Astrocyte (in vitro differentiated cells and primary cell): ENCODE measurements at regions not wholly inside any gene's neighbourhood (a gene's known extent, or its start where the extent isn't known, plus 50 kb on each side); places are given as distances from the start of the nearest gene placed in this dataset.
"Not testable (repeated sequence)": the region's sequence is repeated elsewhere in the genome, so short reads cannot be mapped to it uniquely, and the experiment has no call there.

ENCODE experiments used
- DNase-seq: peaks from one replicate; pipeline ENCODE4 v3.0.0-alpha.2; 2010; ENCODE audit warnings: low read depth
- FAIRE-seq: peaks from 2 replicates; lab custom pipeline; 2011; peaks lifted over from hg19 to GRCh38; lab: Jason Lieb, UNC
- H2AFZ ChIP-seq: 2 replicates; pipeline ENCODE4 v1.6.0; 2012; ENCODE audit warnings: low read depth, low read length, inconsistent platforms
- H3K27ac ChIP-seq: 2 replicates; pipeline ENCODE4 v1.5.1; 2011; ENCODE audit warnings: low read depth, low read length, inconsistent platforms
- H3K27me3 ChIP-seq: 2 replicates; pipeline ENCODE4 v1.6.0; 2011; ENCODE audit warnings: low read length, inconsistent platforms; ENCODE audit not compliant: insufficient read depth
- H3K36me3 ChIP-seq: 2 replicates; pipeline ENCODE4 v1.5.1; 2011; ENCODE audit warnings: low read length, inconsistent platforms; ENCODE audit not compliant: insufficient read depth
- H3K4me1 ChIP-seq: 2 replicates; pipeline ENCODE4 v1.5.1; 2011; ENCODE audit warnings: low read length, inconsistent platforms; ENCODE audit not compliant: insufficient read depth
- H3K4me2 ChIP-seq: 2 replicates; pipeline ENCODE4 v1.6.0; 2012; ENCODE audit warnings: low read length, inconsistent platforms
- H3K4me3 ChIP-seq: 2 replicates; pipeline ENCODE4 v1.5.1; 2011; ENCODE audit warnings: low read depth, mild to moderate bottlenecking, low read length, inconsistent platforms; ENCODE audit not compliant: insufficient read depth
- H3K79me2 ChIP-seq: 2 replicates; pipeline ENCODE4 v1.6.0; 2012; ENCODE audit warnings: mild to moderate bottlenecking, low read length, inconsistent platforms; ENCODE audit not compliant: insufficient read depth
- H3K9ac ChIP-seq: 2 replicates; pipeline ENCODE4 v1.6.0; 2012; ENCODE audit warnings: mild to moderate bottlenecking, low read length, inconsistent platforms
- H3K9me3 ChIP-seq: 2 replicates; pipeline ENCODE4 v1.5.1; 2012; ENCODE audit warnings: low read depth, mild to moderate bottlenecking, low read length, inconsistent platforms; ENCODE audit not compliant: insufficient read depth
- H4K20me1 ChIP-seq: 2 replicates; pipeline ENCODE4 v1.6.0; 2012; ENCODE audit warnings: low read length, inconsistent platforms; ENCODE audit not compliant: insufficient read depth
- H3K27ac Mint-ChIP-seq: one replicate; pipeline ENCODE4 v1.8.0; 2021; ENCODE audit warnings: mild to moderate bottlenecking, mixed read lengths; ENCODE audit not compliant: unreplicated experiment
- H3K27me3 Mint-ChIP-seq: one replicate; pipeline ENCODE4 v1.8.0; 2021; ENCODE audit warnings: low read depth, mixed read lengths; ENCODE audit not compliant: unreplicated experiment
- H3K36me3 Mint-ChIP-seq: one replicate; pipeline ENCODE4 v1.8.0; 2021; ENCODE audit warnings: low read depth, mixed read lengths; ENCODE audit not compliant: unreplicated experiment
- H3K4me1 Mint-ChIP-seq: one replicate; pipeline ENCODE4 v1.8.0; 2021; ENCODE audit warnings: low read depth, mixed read lengths; ENCODE audit not compliant: unreplicated experiment
- H3K4me3 Mint-ChIP-seq: one replicate; pipeline ENCODE4 v1.8.0; 2021; ENCODE audit warnings: mild to moderate bottlenecking, moderate library complexity, mixed read lengths; ENCODE audit not compliant: unreplicated experiment
- H3K9me3 Mint-ChIP-seq: one replicate; pipeline ENCODE4 v1.8.0; 2021; ENCODE audit warnings: mild to moderate bottlenecking, mixed read lengths; ENCODE audit not compliant: unreplicated experiment
- CTCF ChIP-seq: IDR thresholded peaks from 2 replicates; pipeline ENCODE4 v1.5.1; 2011; ENCODE audit warnings: low read depth, mild to moderate bottlenecking, inconsistent platforms, low read length, moderate library complexity; ENCODE audit not compliant: insufficient read depth
- EZH2 ChIP-seq: IDR thresholded peaks from 2 replicates; pipeline ENCODE4 v1.6.1; 2012; ENCODE audit warnings: mild to moderate bottlenecking, low read length, inconsistent platforms; ENCODE audit not compliant: insufficient read depth

GRCh38 chr2:182504903-182505302, 78.1 kb upstream of the PDE1A start:
- FAIRE-seq (no peak), DNase-seq (peak; percentile 84)
- H3K79me2 ChIP-seq = no peaks in the 10 kb centered on the region
- H2AFZ ChIP-seq = no peak overlapping the region
- no peak overlapping the region for H3K4me2 ChIP-seq
- TF ChIP-seq CTCF = no peak
- no peak for TF ChIP-seq EZH2
- H3K9me3 Mint-ChIP-seq = no peaks in the 10 kb centered on the region
- peak overlapping the region; percentile 26 for H3K27ac ChIP-seq
- H3K4me1 Mint-ChIP-seq = peaks cover 23% of the 10 kb centered on the region
- H3K4me3 ChIP-seq = no peak overlapping the region
- H3K9me3 ChIP-seq = no peaks in the 10 kb centered on the region
- H3K36me3 Mint-ChIP-seq = no peaks in the 10 kb centered on the region
- no peaks in the 10 kb centered on the region for H3K27me3 ChIP-seq
- no peaks in the 10 kb centered on the region for H3K36me3 ChIP-seq
- H3K27me3 Mint-ChIP-seq = no peaks in the 10 kb centered on the region
- no peaks in the 10 kb centered on the region for H4K20me1 ChIP-seq
- no peaks in the 10 kb centered on the region for H3K4me1 ChIP-seq
- no peak overlapping the region for H3K9ac ChIP-seq
- peak overlapping the region; percentile 37 for H3K27ac Mint-ChIP-seq
- no peak overlapping the region for H3K4me3 Mint-ChIP-seq

GRCh38 chr2:182506606-182507005, 79.8 kb upstream of the PDE1A start:
- Mint-ChIP-seq H3K4me3 (no peak overlapping the region), H3K9me3 (no peaks in the 10 kb centered on the region), H3K27ac (peak overlapping the region; percentile 22), H3K4me1 (peaks cover 22% of the 10 kb centered on the region), H3K36me3 (peaks cover 2% of the 10 kb centered on the region), H3K27me3 (no peaks in the 10 kb centered on the region)
- no peaks in the 10 kb centered on the region for H3K9me3 ChIP-seq
- H3K79me2 ChIP-seq = no peaks in the 10 kb centered on the region
- no peaks in the 10 kb centered on the region for H3K4me1 ChIP-seq
- no peak overlapping the region for H3K9ac ChIP-seq
- no peak overlapping the region for H3K4me2 ChIP-seq
- H4K20me1 ChIP-seq = no peaks in the 10 kb centered on the region
- DNase-seq (peak; percentile 69), FAIRE-seq (no peak)
- no peaks in the 10 kb centered on the region for H3K27me3 ChIP-seq
- no peaks in the 10 kb centered on the region for H3K36me3 ChIP-seq
- H3K27ac ChIP-seq = no peak overlapping the region
- no peak overlapping the region for H2AFZ ChIP-seq
- TF ChIP-seq CTCF = no peak
- TF ChIP-seq EZH2 = no peak
- H3K4me3 ChIP-seq = no peak overlapping the region

- H3K36me3 ChIP-seq, H3K27ac ChIP-seq, H3K9me3 ChIP-seq, FAIRE-seq, H3K4me2 ChIP-seq, H3K9ac ChIP-seq, H2AFZ ChIP-seq, H4K20me1 ChIP-seq, H3K36me3 Mint-ChIP-seq, H3K4me3 ChIP-seq, H3K27me3 ChIP-seq, H3K9me3 Mint-ChIP-seq, H3K79me2 ChIP-seq, H3K27ac Mint-ChIP-seq, H3K27me3 Mint-ChIP-seq, H3K4me1 ChIP-seq, DNase-seq, H3K4me3 Mint-ChIP-seq: not testable (repeated sequence)
- peaks cover 22% of the 10 kb centered on the region for H3K4me1 Mint-ChIP-seq
These were observed 81.7 kb upstream of the PDE1A start for GRCh38 chr2:182508583-182508982.
